K562 (cell line): ENCODE measurements at regions not wholly inside any gene's neighbourhood (a gene's known extent, or its start where the extent isn't known, plus 50 kb on each side); places are given as distances from the start of the nearest gene placed in this dataset.

Experiments used
- NFE2 ChIP-seq: IDR thresholded peaks from 2 replicates; pipeline ENCODE4 v1.6.1; 2014; ENCODE audit warnings: antibody characterized with exemption, low read depth
- POLR3A ChIP-seq: IDR thresholded peaks from 2 replicates; pipeline ENCODE4 v1.6.1; 2011; ENCODE audit warnings: borderline replicate concordance, mild to moderate bottlenecking, moderate library complexity; ENCODE audit not compliant: insufficient read length, insufficient read depth; ENCODE audit errors: extremely low read depth
- ZKSCAN1 ChIP-seq: fragments of 150-350 bp; IDR thresholded peaks from 2 replicates; pipeline ENCODE4 v1.6.1; 2016; ENCODE audit warnings: low read depth, low read length
- TF ChIP-seq, protein P1 (sequence below): fragments of 450-650 bp; IDR thresholded peaks from 2 replicates; pipeline ENCODE4 v1.6.1; 2017; ENCODE audit warnings: antibody characterized with exemption, mild to moderate bottlenecking
- TF ChIP-seq, protein P2 (sequence below), 2 experiments: IDR thresholded peaks; 2 replicates each; pipeline ENCODE4 v1.6.1; 2012; ENCODE audit warnings: improper control_type of control experiment in 2 of 2, low read depth in 2 of 2, low read length in 2 of 2, borderline replicate concordance in 1 of 2

DNA sequence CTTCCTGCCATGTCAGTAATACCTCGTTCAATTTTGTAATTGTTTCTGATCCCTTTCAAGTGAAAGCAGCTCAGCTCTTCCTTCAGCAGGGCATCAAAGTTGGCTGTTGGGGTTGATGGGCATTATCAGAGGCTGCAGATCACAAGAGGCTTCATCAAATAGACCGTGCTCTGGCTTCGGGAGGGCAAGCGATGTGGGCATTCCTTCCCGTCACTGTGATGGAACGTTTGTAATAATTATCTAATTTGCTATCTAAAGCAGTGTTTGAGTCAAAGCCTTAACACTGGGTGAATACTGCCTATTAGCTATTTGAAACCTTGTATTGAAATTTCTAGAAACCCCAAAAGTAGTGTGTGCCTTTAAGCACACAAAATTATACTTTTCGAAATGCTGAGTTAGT, 170.1 kb downstream of the OTUD1 start (continued):
- TF ChIP-seq, protein P1, sequence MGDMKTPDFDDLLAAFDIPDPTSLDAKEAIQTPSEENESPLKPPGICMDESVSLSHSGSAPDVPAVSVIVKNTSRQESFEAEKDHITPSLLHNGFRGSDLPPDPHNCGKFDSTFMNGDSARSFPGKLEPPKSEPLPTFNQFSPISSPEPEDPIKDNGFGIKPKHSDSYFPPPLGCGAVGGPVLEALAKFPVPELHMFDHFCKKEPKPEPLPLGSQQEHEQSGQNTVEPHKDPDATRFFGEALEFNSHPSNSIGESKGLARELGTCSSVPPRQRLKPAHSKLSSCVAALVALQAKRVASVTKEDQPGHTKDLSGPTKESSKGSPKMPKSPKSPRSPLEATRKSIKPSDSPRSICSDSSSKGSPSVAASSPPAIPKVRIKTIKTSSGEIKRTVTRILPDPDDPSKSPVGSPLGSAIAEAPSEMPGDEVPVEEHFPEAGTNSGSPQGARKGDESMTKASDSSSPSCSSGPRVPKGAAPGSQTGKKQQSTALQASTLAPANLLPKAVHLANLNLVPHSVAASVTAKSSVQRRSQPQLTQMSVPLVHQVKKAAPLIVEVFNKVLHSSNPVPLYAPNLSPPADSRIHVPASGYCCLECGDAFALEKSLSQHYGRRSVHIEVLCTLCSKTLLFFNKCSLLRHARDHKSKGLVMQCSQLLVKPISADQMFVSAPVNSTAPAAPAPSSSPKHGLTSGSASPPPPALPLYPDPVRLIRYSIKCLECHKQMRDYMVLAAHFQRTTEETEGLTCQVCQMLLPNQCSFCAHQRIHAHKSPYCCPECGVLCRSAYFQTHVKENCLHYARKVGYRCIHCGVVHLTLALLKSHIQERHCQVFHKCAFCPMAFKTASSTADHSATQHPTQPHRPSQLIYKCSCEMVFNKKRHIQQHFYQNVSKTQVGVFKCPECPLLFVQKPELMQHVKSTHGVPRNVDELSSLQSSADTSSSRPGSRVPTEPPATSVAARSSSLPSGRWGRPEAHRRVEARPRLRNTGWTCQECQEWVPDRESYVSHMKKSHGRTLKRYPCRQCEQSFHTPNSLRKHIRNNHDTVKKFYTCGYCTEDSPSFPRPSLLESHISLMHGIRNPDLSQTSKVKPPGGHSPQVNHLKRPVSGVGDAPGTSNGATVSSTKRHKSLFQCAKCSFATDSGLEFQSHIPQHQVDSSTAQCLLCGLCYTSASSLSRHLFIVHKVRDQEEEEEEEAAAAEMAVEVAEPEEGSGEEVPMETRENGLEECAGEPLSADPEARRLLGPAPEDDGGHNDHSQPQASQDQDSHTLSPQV: no peak
- TF ChIP-seq ZKSCAN1 (no peak), NFE2 (no peak), POLR3A (no peak)
- TF ChIP-seq, protein P2, sequence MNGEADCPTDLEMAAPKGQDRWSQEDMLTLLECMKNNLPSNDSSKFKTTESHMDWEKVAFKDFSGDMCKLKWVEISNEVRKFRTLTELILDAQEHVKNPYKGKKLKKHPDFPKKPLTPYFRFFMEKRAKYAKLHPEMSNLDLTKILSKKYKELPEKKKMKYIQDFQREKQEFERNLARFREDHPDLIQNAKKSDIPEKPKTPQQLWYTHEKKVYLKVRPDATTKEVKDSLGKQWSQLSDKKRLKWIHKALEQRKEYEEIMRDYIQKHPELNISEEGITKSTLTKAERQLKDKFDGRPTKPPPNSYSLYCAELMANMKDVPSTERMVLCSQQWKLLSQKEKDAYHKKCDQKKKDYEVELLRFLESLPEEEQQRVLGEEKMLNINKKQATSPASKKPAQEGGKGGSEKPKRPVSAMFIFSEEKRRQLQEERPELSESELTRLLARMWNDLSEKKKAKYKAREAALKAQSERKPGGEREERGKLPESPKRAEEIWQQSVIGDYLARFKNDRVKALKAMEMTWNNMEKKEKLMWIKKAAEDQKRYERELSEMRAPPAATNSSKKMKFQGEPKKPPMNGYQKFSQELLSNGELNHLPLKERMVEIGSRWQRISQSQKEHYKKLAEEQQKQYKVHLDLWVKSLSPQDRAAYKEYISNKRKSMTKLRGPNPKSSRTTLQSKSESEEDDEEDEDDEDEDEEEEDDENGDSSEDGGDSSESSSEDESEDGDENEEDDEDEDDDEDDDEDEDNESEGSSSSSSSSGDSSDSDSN (IDR thresholded peaks at IDR 0.05; ENCODE audit: borderline replicate concordance in 1 of 2, low read depth in 2 of 2, low read length in 2 of 2): no peak
